GM19240 (cell line): ENCODE measurements at regions not wholly inside any gene's neighbourhood (a gene's known extent, or its start where the extent isn't known, plus 50 kb on each side); places are given as distances from the start of the nearest gene placed in this dataset.

Experiments
- DNase-seq: peaks from one replicate; pipeline ENCODE4 v3.0.0; 2011; ENCODE audit warnings: low spot score; ENCODE audit not compliant: insufficient read length

DNA sequence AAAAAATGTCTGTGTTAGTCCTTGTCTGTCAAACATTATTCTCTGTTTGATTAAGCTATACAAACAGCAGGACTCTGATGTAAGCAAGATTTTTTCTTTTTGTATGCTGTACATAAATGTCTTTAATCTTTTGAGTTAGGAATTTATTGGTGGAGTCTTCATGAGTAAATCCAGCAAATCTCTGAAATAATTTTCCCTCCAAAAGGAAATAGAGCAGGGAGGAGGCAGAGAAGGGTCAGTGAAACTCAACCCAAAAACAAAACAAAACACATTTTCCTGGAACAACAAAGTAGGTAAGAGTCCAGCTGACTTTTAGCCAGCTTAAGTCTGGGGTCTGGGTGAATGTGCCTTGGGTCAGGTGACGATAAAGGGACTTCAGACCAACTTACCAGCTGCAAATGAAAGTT is 113.7 kb downstream of the FOXA2 start:
- DNase-seq = no peak

DNA sequence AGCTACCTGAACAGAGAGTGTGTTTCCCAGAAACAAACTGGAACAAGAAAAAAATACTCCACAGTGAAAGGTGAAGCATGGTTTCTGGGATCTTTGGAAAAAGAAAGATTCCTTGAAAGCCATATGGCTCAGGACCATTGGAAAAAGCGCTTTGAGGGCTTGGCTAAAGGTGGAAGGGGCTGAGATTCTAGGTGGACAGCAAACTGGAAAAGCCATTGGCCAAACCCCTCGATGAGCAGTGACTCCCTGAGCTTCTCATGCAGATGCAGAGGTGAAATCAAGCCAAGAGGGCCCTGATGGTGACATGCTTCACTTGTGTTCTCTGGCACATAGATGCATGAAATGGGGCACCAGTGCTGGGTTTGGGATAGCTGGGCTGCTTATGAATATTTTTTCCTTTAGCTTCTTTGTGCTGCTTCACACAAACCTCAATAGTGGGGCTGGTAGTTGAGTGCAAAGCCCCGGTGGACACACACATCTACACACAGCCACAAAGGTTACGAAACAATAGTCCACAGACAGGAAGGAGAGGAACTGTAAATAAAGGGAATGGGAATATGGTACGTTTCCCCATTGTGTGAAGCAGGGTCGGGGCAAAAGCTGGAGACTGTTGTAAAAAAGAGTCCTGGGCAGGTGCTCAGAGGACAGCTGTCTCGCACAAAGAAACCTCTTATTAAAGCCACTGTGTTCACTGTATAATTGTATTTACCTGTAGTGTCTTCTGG is 117.8 kb downstream of the FOXA2 start:
- DNase-seq = no peak

DNA sequence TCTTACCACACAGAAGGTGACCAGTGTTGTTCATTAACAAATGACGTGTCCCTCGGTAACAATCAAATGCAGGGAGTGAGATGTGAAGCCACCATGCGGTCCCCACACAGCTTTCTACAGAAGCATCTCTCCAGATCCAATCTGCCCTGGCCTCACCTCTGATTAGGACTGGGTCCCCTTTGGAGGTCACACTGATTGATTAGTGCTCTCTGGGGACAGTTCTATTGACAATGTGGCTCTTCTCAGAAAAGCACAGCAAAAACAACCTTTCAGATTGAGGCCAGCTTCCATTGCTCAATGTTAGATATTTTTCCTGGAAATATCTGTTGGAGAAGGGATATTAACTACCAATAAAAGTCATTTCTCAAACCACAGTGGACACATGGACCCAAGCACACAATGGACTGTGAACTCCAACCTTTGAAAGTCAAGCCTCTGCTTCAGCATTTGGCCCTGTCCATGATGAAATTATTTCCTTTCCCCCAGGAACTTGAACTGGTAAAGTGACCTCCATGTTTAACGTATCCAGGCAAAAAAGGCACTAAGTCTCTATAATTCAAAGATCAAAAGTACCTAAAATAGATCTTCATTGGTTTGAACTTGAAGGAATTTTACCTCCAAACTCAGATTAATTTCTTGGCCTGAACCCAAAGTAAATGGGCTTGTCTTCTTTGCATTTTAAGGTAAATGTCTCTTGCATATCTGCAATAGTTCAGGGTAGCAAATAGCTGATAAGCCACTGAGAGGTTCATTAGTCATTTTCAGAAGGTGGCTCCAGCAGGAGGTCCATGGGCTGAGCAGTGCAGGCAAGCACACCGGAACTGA is 118.5 kb downstream of the FOXA2 start:
- no peak for DNase-seq

DNA sequence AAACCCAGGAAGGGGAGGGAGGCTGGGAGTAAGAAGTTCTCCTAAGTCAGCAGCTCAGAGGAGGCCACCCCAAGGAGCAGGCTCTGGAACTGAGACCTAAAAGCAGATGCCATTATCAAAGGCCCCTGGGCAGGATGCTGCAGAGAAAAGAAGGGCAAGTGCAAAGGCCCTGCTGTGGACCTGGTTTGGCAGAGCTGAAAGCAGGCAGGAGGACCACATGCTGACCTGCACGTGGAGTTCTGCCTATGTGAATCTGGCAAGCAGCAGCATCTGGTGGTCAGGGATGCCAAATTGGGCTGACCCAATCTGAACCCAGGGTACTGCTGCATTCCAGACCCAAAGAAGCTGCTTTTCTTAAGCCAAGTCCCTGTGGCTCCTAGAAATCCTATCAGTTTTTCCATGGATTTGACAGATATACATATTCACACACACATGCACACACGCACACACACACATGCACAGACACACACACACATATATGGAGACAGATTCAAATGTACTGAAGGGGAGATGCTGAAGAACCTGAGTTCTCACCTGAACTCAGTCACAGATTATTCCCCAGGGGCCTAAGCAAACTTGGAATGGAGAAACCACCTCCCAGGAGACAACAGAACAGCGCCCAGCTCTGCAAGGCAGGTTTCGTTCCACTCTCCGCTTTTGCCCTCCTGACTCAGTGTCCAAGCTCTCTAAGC is 119.9 kb downstream of the FOXA2 start:
- no peak for DNase-seq

DNA sequence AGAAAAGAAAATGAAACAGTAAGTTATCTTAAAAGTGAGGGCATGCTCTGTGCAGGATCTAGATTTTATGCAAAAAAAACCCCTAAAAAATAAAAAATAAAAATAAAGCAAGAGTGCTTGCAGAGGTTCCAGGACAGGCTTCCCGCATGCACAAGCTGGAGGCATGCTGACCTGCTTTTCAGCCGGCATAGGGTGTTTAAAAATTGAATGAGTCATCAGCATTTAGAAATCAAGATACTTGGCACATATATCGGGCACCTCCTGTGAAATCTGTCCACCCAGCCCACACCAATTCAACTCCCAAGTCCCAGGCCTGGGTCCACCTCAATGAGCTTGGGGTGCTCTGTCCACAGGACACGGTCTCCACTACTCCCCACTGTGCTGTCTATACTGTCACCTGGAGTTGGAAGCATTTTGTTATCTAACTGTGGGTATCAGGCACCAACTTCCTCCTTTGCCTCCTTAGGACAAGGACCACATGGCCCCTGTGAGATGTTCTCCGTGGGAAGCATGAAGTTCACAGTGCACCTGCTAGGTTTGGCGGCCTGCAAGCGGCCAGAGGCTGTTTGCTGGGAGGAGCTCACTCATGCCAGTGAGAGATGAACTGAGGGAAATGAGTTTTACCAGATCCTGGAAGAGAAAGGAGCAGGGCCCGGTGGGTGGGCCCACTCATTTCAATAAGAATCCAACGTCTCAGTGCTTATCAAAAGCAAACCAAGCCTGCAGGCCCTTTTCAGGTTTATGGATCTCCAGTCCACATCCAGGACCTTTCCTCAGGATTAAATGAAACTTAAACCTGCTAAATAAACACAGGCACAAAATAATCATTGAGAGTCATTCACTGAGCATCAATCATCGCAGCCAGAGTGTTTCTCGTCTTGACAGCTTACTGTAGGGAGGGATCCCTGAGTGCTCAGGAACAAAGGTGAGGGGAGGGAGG is 121.1 kb downstream of the FOXA2 start:
- DNase-seq = no peak

DNA sequence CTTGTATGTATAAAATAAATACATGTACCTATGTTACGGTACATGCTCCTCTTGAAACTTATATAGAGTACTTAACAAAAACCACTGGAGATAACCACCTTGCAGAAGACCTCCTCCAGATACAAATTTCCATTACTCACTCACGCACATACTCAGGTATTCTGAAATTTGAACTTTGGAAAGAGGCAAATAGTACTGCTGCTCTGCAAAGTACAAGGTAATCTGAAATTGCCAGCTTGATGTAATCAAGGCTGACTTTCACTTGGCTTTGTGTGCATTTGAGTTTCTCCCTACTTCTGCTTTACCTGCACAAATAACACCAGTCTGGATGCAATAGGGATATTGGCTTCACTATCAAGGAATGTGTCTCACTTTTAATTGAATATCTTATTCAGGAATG is 123.6 kb downstream of the FOXA2 start:
- DNase-seq = no peak

DNA sequence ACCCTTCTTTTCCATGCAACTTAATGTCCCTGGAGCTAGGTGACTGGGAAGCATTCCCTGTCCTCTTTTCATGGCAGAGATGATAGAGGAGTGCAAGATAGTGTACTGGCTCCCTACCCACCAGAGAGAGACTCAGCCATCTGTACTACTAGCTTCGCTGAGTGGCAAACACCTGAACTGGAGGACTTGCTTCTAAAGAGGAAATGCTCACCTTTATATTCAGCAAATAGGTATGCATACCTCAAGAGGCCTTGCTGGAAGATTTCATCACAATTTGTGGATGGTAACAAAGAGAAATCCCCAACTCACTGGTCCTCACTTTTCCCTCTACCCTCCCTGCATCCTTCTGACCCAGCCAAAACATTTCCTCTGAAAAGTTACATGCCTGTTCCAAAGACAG is 124.1 kb downstream of the FOXA2 start:
- DNase-seq = no peak

DNA sequence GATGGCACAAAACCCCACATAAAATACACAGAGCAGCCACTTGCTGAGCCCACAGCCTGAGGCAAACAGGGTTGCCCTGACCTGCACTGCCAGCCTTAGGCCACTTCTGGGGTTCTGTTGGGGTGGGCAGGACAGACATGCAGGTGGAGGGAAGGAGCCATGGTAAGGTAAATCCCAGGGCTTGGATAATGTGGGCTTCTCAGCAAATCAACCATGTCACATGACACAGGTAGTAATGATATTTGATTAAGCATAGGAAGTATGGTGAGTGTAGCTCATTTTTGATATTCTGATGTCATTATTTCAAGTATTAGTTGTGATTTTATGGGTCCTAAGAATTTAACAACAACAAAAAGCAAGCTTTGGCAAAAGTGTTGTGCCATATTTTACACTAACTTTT is 124.6 kb downstream of the FOXA2 start:
- DNase-seq = no peak

DNA sequence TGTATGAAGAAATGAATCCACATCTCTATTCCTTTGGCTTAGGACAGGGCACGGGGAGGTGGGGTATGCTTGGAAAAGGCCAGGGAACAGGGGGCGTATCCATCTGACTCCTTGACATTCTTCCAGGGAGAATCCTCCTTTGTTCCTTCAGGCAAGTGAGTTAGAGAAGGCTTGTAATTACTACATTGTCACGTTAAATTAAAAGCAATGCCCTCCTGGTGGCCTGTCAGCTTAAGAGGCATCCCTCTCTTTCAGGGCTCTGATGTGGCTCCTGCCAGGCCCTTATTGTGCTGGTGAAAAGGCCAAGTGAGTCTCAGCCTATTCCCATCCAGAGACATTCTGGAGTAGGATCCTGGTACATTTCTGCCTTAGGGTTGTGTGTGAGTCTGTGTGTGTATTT is 128.3 kb downstream of the FOXA2 start:
- no peak for DNase-seq

DNA sequence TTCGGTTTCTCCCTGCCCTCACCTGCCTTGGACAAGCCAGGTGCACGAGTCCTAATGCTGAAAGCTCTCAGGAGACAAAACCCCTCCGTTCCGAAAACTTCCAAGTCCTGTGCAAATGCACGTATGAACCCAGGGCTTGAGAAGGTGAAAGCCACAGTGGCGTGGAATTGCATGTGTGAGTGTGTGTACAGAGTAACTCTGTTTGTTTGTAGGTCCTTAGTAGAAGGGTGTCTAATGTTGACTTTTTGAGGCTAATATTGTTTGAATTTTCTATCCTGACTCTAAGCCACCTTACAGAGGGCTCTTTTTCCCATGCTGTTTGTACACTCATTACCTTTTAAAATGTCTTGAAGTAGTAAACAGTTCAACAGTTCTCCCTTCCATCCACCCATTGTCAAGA is 129.1 kb downstream of the FOXA2 start:
- no peak for DNase-seq

DNA sequence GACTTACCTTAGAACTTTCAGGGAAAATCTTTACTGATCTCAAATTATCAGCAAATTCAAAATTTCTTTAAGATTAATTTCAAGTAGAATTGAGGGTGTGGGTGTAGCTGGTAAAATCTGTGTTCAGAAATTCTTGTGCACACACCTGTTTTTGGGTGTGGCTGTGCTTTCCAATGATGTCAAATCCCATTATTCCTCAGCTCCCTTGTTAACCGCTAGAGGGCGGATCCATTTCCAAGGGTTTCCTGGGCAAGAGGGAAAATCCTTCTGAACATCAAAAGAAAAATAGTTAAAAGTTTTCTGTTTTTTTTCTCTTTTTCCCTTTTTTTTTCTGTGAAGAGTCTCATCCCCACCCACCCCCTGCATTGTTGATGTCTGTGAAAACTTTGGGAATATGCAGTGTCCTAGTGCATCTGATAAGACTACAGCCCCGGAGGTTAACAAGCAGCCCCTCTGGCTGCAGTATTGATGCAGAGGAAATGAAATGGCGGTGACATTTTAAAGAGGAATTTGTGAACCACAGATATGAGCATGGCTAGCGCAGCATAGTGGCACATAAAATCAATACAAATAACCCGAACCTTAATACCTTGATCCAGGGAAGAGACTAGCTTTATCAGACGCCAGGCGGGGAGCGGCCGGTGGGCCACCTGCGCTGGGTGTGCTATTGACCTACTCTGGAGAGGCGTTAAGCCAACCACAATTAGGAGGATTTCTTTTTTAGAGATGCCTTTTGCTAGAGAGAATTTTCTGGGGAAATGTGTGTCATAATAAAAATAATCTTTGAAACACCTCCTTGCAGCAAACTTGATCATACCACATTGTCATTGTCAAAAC is 130.9 kb downstream of the FOXA2 start:
- DNase-seq = no peak

DNA sequence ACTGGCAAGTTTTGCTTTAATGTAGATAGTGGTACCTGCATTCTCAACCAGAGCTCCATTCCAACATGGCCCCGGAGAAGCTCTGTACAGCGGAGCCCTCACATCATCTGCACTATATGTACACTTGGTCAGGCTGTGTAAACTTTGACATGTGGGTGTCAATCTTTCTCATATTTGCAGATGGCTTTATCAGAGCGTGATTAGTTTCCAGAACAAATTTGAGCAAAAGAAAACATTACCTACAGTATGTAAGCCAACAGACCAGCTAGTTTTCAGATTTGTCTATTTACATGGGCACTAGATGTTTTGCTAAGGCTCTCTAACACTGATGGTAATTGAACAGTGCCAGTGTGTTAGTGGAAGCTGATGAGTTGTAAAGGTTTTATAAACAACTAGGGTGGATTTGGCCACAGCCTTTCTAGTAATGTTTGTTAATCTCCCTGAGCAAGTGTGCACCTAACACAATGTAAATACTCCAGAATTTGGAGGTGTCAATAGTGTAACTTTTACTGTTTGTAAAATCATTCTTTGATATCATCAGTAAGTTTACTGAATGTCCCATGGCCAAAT is 131.8 kb downstream of the FOXA2 start:
- no peak for DNase-seq

DNA sequence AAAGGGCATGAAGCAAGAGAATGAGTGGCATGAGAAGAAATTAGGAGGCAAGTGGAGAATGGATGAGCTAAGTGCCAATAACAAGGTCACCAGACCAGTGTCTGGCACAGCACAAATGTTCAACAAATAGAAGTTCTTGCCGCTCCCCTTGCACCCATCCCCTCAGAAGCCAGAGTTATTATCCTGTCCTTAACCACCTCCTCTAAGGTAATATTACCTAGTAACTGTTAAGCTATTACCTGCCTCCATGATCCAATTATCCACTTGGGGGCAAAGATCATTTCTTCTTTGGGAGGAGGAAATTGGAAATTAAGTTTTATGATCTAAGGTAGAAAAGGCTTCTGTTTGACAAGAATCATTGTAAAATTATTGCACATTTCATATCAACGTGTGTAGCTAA is 133.8 kb downstream of the FOXA2 start:
- no peak for DNase-seq

DNA sequence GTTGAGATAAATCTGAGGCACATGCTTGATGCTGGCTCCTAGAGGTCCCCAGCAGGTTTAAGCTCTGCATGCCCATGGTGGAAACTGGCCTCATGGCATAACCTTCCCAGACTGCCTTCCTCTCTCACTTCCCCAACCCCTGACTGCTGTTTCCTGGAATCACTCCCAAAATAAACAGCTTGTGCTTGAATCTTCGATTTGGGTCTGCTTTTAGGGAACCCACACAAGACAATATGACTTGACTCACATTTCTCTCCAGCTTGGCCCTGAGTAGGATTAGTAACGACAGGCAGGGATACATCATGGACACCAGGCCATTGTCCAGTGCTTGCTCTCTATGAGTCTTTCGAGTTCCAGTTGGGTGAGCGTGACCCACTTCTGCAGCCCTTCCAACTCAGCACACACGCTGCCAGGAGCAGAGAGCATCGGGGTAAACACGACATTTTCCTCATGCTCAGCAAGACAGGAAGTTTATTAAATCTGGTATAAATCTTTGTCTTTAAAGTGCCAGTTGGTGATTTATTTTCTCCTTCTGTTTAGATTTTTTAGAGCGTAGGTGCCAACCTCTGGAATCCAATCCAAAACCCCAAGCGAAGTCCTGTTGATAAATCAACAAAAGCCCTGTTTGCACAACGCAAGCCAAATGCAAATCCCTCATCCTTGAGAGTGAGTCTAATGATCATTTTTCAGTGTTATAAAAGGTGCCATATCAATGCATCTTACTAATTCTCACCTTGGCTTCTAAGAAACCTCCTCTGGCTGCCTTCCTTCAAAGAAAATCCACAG is 135.0 kb downstream of the FOXA2 start:
- no peak for DNase-seq

DNA sequence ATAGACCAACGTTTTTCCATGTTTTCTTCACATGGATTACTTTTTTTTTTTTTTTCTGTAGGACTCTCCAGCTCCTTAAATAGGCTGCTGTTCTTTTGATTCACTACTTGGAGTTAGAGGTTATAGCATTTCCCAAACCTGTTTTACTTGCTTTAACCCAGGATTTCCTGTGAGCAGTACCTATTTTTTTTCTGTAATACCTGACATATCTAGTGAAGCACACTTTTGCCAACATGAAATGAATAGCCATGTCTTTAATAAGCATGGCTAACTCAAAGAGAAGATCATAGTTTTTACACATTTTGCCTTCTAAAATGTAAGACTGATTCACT is 137.0 kb downstream of the FOXA2 start:
- no peak for DNase-seq

DNA sequence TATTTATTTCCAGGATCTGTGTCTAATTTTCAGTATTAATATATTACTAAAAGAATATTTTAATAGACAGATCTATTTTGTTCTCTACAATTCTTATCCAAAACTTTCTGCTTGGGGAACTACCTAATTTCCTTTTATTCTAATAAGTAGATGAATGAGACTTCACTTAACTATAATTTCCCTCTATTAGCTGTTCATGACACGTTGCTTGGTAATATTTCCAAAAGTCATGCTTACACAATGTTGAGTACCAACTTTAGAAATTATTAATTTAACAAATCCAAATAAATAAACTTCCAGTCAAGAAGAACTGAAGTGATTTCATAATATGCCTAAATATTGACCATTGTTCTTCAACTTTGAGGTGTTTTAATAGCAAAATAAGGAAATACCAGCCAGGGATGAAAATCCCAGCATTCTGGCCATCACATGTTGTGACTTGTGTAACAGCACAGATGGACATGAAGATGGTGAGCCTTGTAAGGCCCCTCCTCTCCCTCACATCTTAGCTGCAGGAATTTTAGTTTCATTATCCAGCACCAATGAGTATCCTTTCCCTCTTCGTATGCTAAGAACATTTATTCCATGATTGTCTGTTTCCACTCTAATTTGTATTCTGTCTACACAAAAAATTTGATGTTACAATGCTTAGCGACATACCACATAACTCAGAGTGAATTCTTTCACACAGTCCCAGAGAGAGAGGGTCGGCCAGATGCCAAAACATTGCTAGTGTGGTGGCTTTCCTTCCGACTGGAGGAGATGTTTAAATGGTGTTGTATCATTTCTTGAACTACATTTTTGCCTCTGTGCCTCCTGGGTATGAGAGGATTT is 137.5 kb downstream of the FOXA2 start:
- no peak for DNase-seq

DNA sequence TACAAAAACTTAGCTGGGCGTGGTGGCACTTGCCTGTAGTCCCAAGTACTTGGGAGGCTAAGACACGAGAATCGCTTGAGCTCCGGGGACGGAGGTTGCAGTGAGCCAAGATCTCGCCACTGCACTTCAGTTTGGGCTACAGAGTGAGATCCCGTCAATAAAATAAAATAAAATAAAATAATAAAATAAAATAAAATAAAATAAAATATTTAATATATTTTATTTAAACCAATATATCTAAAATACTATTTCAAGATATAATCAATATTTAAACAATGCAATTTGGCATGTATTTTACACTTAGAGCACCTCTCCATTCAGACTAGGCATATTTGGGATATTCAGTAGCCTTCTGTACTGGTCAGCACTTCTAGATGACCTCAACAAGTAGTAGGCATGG is 142.1 kb downstream of the FOXA2 start:
- DNase-seq = no peak

DNA sequence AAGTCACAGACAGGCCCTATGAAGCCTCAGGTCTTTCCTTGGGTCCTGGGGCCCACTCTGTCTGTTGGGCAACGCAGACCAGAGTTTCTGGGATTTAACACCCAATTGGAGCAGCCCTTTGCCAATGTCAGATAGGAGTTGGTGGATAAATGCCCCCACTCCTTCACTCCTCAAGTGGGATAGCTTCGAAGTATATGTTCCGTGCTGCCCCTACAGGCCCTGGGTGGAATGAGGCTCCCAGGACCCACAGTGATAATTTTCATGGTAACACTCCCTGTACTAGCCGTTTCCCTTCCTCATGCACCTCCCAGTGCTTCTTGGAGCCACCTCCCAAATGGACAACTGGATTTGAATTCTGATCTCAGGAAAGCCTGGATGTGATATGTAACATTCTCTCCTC is 145.4 kb downstream of the FOXA2 start:
- no peak for DNase-seq

DNA sequence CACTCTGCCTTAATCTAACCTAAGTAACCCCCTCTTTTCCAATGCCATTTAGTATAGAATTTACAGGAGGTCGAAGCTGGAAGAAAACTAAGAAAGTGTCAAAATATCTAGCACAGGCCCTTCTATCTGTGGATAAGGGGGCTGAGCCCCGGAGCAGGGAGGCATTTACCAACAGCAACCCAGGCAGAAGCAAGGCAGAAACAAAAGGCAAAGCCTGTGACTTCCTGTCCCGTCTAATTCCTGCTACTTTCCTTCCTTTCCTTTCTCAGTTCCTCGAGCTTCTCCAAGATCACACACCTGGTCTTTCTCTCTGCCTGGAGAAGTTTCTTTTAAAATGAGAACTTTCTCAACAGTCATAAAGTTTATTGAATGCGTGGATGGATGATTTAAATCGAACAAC is 146.0 kb downstream of the FOXA2 start:
- DNase-seq = no peak
